Vagina (tissue), 2 donors: ENCODE measurements at regions not wholly inside any gene's neighbourhood (a gene's known extent, or its start where the extent isn't known, plus 50 kb on each side); places are given as distances from the start of the nearest gene placed in this dataset.

Experiments
- DNase-seq, 2 donors: peaks; one replicate each; pipeline ENCODE4 v3.0.0-alpha.2; 2017; ENCODE audit errors: extremely low spot score in 2 of 2
- H3K27ac ChIP-seq: fragments of 200-600 bp; sonication (generic); one replicate; pipeline ENCODE4 v1.5.1; 2019
- H3K27me3 ChIP-seq: fragments of 200-600 bp; sonication (generic); one replicate; pipeline ENCODE4 v1.5.1; 2019
- H3K36me3 ChIP-seq, 2 donors: fragments of 200-600 bp; sonication (generic); one replicate each; pipeline ENCODE4 v1.5.1; 2017 to 2019
- H3K4me1 ChIP-seq: fragments of 200-600 bp; sonication (generic); one replicate; pipeline ENCODE4 v1.5.1; 2019
- H3K4me3 ChIP-seq, 2 donors: fragments of 200-600 bp; sonication (generic); 1 replicate in 1 of 2; 2 replicates in 1 of 2; pipeline ENCODE4 v1.5.1; 2016 to 2019
- H3K9me3 ChIP-seq: fragments of 200-600 bp; sonication (generic); one replicate; pipeline ENCODE4 v1.5.1; 2019
- POLR2A ChIP-seq, 2 donors: fragments of 450-650 bp; IDR thresholded peaks; one replicate each; pipeline ENCODE4 v1.6.1; 2017; ENCODE audit warnings: antibody characterized with exemption in 2 of 2, mild to moderate bottlenecking in 2 of 2, moderate library complexity in 2 of 2
- POLR2AphosphoS5 ChIP-seq, 2 donors: sonication (generic); formaldehyde crosslinking; IDR thresholded peaks; one replicate each; pipeline ENCODE4 v1.9.0; 2017; ENCODE audit warnings: antibody characterized with exemption in 2 of 2, mild to moderate bottlenecking in 2 of 2, low read depth in 1 of 2; ENCODE audit not compliant: insufficient read depth in 1 of 2
- intact Hi-C: fragments of 100-400 bp; cut with DNase I; formaldehyde crosslinking; loops from one replicate; pipeline ENCODE4 v1.15.1; 2023
- TF ChIP-seq, protein P1 (sequence below), 3 experiments: fragments of 450-650 bp in 2 of 3; fragments of 200-600 bp in 1 of 3; sonication (generic) in 1 of 3; IDR thresholded peaks; one replicate each; pipeline ENCODE4 v1.5.1; 2017 to 2019; ENCODE audit warnings: antibody characterized with exemption in 3 of 3, mild to moderate bottlenecking in 2 of 3, moderate library complexity in 2 of 3

DNA sequence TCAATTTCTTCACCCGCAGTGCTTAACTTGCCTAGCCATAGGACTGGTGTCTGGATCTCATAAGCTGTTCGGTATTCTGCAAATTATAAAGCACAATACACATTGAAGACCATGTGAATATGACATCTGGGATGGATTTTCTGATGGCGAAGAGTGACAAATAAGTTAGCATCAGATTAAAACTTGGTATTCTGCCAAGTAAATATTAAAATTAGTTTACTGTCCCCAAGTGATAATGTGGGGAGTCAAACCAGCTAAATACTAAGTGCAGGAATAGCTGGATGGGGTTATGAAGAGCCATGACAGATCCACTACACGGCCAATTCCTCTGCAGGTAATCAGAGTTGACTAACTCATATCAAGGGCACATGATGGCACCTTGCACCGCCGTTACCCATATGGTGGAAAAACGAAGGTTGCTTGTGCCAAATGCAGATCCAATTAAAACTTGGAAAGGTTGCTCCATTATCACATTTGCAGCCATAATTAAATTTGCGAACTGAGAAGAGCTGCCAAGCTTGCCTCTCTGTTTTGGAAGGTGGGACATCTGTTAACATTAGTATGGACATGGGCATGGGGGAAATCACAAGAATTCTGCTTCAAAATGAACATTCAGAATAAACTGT is 114.9 kb upstream of the TOM1L1 start:
- Histone ChIP-seq H3K27ac (no peak overlapping the region), H3K4me1 (no peaks in the 10 kb centered on the region), H3K4me3 (no peak overlapping the region), H3K36me3 (no peaks in the 10 kb centered on the region), H3K9me3 (no peaks in the 10 kb centered on the region), H3K27me3 (no peaks in the 10 kb centered on the region)
- TF ChIP-seq POLR2AphosphoS5 (IDR thresholded peaks at IDR 0.05; ENCODE audit: insufficient read depth in 1 of 2, low read depth in 1 of 2) (no peak), POLR2A (IDR thresholded peaks at IDR 0.05) (no peak)
- TF ChIP-seq, protein P1, sequence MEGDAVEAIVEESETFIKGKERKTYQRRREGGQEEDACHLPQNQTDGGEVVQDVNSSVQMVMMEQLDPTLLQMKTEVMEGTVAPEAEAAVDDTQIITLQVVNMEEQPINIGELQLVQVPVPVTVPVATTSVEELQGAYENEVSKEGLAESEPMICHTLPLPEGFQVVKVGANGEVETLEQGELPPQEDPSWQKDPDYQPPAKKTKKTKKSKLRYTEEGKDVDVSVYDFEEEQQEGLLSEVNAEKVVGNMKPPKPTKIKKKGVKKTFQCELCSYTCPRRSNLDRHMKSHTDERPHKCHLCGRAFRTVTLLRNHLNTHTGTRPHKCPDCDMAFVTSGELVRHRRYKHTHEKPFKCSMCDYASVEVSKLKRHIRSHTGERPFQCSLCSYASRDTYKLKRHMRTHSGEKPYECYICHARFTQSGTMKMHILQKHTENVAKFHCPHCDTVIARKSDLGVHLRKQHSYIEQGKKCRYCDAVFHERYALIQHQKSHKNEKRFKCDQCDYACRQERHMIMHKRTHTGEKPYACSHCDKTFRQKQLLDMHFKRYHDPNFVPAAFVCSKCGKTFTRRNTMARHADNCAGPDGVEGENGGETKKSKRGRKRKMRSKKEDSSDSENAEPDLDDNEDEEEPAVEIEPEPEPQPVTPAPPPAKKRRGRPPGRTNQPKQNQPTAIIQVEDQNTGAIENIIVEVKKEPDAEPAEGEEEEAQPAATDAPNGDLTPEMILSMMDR (IDR thresholded peaks at IDR 0.05), result no peak
- intact Hi-C loops, result no loop called here
- DNase-seq, result no peak

DNA sequence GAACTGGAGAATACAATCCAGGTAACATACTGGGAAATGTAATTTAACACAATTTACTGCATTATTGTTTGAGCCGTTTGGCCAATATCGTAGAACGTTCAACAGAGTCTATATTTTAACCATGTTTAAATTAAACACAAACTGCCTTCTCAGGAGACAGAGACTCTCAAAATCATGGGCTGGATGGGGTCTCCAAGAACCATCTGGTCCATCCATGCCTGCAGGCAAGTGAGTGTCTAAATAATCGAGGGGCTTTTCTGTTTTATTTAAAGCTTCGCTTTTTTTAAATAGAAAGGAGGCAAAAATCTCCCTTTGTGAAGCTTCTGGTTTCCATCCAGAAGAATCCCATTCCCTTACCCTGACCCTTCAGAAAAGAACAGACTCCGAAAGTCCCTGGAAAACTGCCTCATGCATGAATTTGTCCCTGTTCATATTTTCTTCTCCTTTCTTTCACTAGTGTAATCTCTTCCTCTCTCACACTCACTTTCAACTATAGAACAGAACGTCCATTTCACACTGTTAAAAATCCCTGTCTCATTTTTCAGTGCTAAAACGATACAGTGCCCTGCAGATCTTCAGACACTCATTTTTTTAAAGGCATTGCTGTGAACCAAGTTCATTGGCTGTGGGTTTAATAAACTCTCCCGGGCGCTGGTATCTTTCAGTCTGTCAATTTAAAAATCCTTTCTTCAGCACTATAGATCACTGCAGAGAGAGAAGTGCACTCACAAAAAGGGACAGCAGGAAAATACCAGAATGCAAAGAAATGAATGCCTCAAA is 111.4 kb upstream of the TOM1L1 start:
- TF ChIP-seq POLR2AphosphoS5 (IDR thresholded peaks at IDR 0.05; ENCODE audit: insufficient read depth in 1 of 2, low read depth in 1 of 2), result no peak
- TF ChIP-seq POLR2A (IDR thresholded peaks at IDR 0.05), result no peak
- TF ChIP-seq, protein P1 (IDR thresholded peaks at IDR 0.05), result no peak
- DNase-seq, result no peak
- H3K27ac ChIP-seq, result no peak overlapping the region
- H3K4me1 ChIP-seq, result no peaks in the 10 kb centered on the region
- H3K27me3 ChIP-seq, result no peaks in the 10 kb centered on the region
- intact Hi-C loops, result no loop called here
- no peaks in the 10 kb centered on the region for H3K36me3 ChIP-seq
- no peaks in the 10 kb centered on the region for H3K9me3 ChIP-seq
- H3K4me3 ChIP-seq, result no peak overlapping the region

DNA sequence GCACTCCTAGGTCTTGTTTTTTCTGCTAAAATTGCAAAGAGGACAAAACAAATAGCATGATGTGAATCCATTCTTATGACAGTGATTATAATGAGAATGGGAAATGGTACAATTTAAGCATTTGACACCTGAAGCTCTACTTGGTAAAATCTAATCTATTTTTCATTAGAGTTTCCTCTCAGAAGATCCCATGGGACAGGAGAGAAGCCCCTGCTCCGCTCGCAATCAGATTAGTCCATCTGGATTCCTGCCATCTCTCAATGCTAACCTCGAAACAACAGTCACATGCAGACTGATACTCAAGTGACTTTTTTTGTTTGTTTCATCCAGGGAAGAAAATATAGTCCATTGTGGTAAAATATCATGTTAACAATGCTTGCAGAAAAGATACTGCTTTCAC is 107.4 kb upstream of the TOM1L1 start:
- H3K27me3 ChIP-seq, result no peaks in the 10 kb centered on the region
- TF ChIP-seq POLR2A (IDR thresholded peaks at IDR 0.05), result no peak
- H3K4me1 ChIP-seq, result no peaks in the 10 kb centered on the region
- H3K4me3 ChIP-seq, result no peak overlapping the region
- DNase-seq, result no peak
- H3K36me3 ChIP-seq, result no peaks in the 10 kb centered on the region
- H3K9me3 ChIP-seq, result no peaks in the 10 kb centered on the region
- intact Hi-C loops, result no loop called here
- no peak overlapping the region for H3K27ac ChIP-seq

DNA sequence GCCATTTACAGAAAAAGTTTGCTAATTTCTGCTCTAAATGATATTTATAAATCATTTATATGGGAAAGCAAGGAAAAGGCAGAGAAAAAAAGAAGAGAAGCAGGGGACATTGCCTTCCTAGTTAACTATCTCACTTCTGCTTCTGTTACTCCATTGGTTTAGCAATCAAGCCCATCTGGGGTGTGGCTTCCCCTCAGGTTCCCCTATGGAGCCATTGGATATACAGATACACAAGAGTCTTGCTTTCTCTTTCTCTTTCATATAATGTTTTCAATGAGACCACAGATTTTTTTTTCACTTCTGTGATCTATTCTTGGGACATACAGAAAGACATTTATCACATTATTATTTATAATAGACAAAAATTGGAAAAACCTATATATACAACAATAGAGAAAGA is 105.6 kb upstream of the TOM1L1 start:
- no peak overlapping the region for H3K4me3 ChIP-seq
- H3K4me1 ChIP-seq, result no peaks in the 10 kb centered on the region
- H3K27ac ChIP-seq, result no peak overlapping the region
- no peak for DNase-seq
- no peaks in the 10 kb centered on the region for H3K36me3 ChIP-seq
- no peaks in the 10 kb centered on the region for H3K27me3 ChIP-seq
- intact Hi-C loops, result no loop called here
- no peak for TF ChIP-seq POLR2A (IDR thresholded peaks at IDR 0.05)
- TF ChIP-seq POLR2AphosphoS5 (IDR thresholded peaks at IDR 0.05; ENCODE audit: insufficient read depth in 1 of 2, low read depth in 1 of 2), result no peak
- TF ChIP-seq, protein P1 (IDR thresholded peaks at IDR 0.05), result no peak
- H3K9me3 ChIP-seq, result no peaks in the 10 kb centered on the region

DNA sequence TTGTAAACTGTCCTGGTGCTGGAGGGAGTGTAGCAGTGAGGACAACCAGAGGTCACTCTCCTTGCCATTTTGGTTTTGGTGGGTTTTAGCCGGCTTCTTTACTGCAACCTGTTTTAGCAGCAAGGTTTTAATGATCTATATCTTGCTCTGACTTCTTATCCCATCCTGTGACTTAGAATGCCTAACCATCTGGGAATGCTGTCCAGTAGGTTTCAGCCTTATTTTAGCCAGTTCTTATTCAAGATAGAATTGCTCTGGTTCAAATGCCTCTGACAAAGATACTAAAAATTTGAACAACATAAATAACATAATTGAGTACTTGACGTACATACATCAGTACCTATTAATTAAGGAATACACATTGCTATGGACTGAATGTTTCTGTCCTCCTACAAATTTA is 93.3 kb upstream of the TOM1L1 start:
- Histone ChIP-seq H3K9me3 (no peaks in the 10 kb centered on the region), H3K27ac (no peak overlapping the region), H3K27me3 (no peaks in the 10 kb centered on the region), H3K36me3 (no peaks in the 10 kb centered on the region), H3K4me3 (no peak overlapping the region), H3K4me1 (no peaks in the 10 kb centered on the region)
- no peak for DNase-seq
- intact Hi-C loops, result no loop called here
- TF ChIP-seq POLR2A (IDR thresholded peaks at IDR 0.05), result no peak
- TF ChIP-seq, protein P1 (IDR thresholded peaks at IDR 0.05), result no peak
- no peak for TF ChIP-seq POLR2AphosphoS5 (IDR thresholded peaks at IDR 0.05; ENCODE audit: insufficient read depth in 1 of 2, low read depth in 1 of 2)
